ENCODE measurements at regions not wholly inside any gene's neighbourhood (a gene's known extent, or its start where the extent isn't known, plus 50 kb on each side); places are given as distances from the start of the nearest gene placed in this dataset.

DNA sequence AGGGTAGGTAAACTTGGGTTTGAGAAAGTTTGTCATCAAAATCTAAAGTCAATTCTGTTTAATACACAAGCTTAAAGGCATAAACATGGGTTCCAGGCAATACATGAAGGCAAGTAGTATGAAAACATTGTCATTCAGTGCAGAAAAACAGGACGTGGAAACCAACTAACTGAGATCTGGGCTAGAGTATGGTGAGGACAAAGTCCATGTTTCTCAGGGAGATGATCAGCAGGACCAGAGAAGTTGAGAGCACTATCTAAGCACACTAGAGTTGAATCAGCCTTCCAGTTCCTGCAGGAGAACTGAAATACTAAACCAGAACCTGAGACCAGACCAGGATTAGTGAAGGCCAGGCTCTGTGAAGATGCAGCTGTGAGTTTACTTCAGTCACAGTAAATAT lies 302.8 kb upstream of the CRIM1 start:
- Mint-ChIP-seq H3K9me3 (ENCODE audit: low read depth) (peaks cover 15% of the 10 kb centered on the region), H3K27me3 (no peaks in the 10 kb centered on the region), H3K36me3 (ENCODE audit: insufficient read depth) (no peaks in the 10 kb centered on the region), H3K27ac (no peak overlapping the region), H3K4me3 (ENCODE audit: low read depth) (no peak overlapping the region), H3K4me1 (ENCODE audit: low read depth) (peaks cover under 1% of the 10 kb centered on the region)
- TF ChIP-seq, protein P1, sequence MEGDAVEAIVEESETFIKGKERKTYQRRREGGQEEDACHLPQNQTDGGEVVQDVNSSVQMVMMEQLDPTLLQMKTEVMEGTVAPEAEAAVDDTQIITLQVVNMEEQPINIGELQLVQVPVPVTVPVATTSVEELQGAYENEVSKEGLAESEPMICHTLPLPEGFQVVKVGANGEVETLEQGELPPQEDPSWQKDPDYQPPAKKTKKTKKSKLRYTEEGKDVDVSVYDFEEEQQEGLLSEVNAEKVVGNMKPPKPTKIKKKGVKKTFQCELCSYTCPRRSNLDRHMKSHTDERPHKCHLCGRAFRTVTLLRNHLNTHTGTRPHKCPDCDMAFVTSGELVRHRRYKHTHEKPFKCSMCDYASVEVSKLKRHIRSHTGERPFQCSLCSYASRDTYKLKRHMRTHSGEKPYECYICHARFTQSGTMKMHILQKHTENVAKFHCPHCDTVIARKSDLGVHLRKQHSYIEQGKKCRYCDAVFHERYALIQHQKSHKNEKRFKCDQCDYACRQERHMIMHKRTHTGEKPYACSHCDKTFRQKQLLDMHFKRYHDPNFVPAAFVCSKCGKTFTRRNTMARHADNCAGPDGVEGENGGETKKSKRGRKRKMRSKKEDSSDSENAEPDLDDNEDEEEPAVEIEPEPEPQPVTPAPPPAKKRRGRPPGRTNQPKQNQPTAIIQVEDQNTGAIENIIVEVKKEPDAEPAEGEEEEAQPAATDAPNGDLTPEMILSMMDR (IDR thresholded peaks at IDR 0.05; ENCODE audit: unreplicated experiment): no peak
- no peak for DNase-seq (ENCODE audit: low spot score, unreplicated experiment)

DNA sequence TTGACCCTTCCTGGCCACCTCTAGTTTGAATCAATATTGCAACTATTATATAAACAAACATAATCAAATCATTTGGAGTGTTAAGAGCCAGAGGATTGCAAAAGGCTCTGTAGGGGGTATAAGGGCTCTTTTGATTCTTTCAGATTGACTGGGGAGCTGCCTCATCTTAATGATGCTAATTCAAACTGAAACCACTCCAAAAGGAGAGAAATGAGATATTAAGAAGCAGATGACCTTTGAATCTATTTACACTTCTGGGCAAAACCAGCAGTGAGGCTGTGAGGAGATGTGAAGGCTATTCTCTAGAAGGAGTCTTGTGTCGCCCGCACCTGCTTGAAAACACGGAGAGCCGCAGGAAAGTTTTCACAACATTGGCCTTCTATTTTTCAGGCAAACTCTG lies 311.2 kb upstream of the CRIM1 start:
- Mint-ChIP-seq H3K27me3 (no peaks in the 10 kb centered on the region), H3K4me1 (ENCODE audit: low read depth) (peaks cover 26% of the 10 kb centered on the region), H3K9me3 (ENCODE audit: low read depth) (peaks cover 4% of the 10 kb centered on the region), H3K4me3 (ENCODE audit: low read depth) (no peak overlapping the region), H3K27ac (no peak overlapping the region), H3K36me3 (ENCODE audit: insufficient read depth) (no peaks in the 10 kb centered on the region)
- TF ChIP-seq, protein P1 (IDR thresholded peaks at IDR 0.05; ENCODE audit: unreplicated experiment): no peak
- no peak for DNase-seq (ENCODE audit: low spot score, unreplicated experiment)

DNA sequence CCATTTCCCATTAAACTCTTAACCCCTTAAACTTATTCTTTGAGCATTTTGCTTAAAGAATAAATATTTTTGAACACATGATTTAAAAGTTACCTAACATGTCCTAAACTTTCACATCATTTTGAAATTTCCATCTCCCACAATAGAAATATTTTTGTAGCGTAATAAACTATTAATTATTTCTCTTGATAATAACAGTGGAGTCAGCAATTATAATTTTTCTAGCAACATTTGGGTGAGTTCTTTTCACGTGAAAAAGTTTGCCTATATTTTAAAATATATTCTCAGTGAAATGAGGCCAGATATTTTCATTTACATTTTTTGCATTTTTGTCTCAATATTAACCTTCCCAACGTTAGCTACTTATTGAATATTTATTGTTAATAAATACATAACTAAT lies 320.4 kb upstream of the CRIM1 start:
- no peak for DNase-seq (ENCODE audit: low spot score, unreplicated experiment)
- Mint-ChIP-seq H3K4me3 (ENCODE audit: low read depth) (no peak overlapping the region), H3K27ac (no peak overlapping the region), H3K4me1 (ENCODE audit: low read depth) (peaks cover 2% of the 10 kb centered on the region), H3K9me3 (ENCODE audit: low read depth) (peaks cover 7% of the 10 kb centered on the region), H3K36me3 (ENCODE audit: insufficient read depth) (no peaks in the 10 kb centered on the region), H3K27me3 (no peaks in the 10 kb centered on the region)
- TF ChIP-seq, protein P1 (IDR thresholded peaks at IDR 0.05; ENCODE audit: unreplicated experiment): no peak

DNA sequence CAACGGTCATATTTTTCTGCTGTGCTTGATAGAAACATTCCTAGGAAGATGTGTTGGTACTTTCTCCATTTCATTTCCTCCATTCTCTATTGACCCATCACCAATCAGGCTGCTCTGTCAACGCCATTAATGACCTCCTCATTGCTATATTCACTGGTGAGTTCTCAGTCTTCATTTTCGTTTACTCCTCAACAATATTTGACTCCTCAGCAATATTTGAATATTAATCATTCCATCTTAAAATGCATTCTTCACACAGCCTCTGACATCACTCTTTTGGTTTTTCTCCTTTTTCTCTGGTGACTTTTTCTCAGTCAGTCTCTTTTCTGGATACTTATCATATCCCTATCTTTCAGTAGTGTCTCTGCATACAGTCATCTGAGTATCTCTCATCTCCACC lies 323.5 kb upstream of the CRIM1 start:
- Mint-ChIP-seq H3K27me3 (no peaks in the 10 kb centered on the region), H3K4me1 (ENCODE audit: low read depth) (peaks cover 2% of the 10 kb centered on the region), H3K27ac (no peak overlapping the region)

DNA sequence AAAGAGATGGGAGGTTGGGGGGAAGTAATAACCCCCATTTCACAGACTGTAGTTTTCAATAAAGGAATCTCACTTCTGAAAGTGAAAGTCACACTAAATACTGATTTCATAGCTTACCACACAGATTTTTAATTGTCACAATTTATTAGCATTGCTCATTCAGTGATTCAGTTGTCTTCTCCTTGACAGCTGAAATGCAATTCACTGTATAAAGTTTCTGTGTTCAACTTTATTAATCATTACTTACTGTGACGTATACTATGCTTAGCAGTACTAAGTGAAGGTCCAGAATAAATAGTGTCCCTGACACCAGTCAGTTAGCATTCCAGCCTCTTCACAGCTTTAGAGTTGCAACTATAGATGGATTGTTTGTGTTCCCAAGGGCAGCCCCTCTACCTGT lies 324.1 kb upstream of the CRIM1 start:
- TF ChIP-seq, protein P1 (IDR thresholded peaks at IDR 0.05; ENCODE audit: unreplicated experiment): no peak
- no peak overlapping the region for H3K4me3 Mint-ChIP-seq (ENCODE audit: low read depth)
- no peaks in the 10 kb centered on the region for H3K27me3 Mint-ChIP-seq
- H3K9me3 Mint-ChIP-seq (ENCODE audit: low read depth): peaks cover 3% of the 10 kb centered on the region
- H3K36me3 Mint-ChIP-seq (ENCODE audit: insufficient read depth): no peaks in the 10 kb centered on the region
- no peak for DNase-seq (ENCODE audit: low spot score, unreplicated experiment)
- H3K4me1 Mint-ChIP-seq (ENCODE audit: low read depth): peaks cover 2% of the 10 kb centered on the region
- H3K27ac Mint-ChIP-seq: no peak overlapping the region

More for the DNA sequence above, 323.5 kb upstream of the CRIM1 start:
- TF ChIP-seq, protein P1 (IDR thresholded peaks at IDR 0.05; ENCODE audit: unreplicated experiment): no peak
- Mint-ChIP-seq H3K36me3 (ENCODE audit: insufficient read depth) (no peaks in the 10 kb centered on the region), H3K4me3 (ENCODE audit: low read depth) (no peak overlapping the region), H3K9me3 (ENCODE audit: low read depth) (peaks cover 7% of the 10 kb centered on the region)
- no peak for DNase-seq (ENCODE audit: low spot score, unreplicated experiment)
